NCI-H446 (cell line): ENCODE measurements at regions not wholly inside any gene's neighbourhood (a gene's known extent, or its start where the extent isn't known, plus 50 kb on each side); places are given as distances from the start of the nearest gene placed in this dataset.
"Not testable (repeated sequence)": the region's sequence is repeated elsewhere in the genome, so short reads cannot be mapped to it uniquely, and the experiment has no call there.

ENCODE experiments used
- DNase-seq, 2 experiments: peaks; one replicate each; lab custom pipeline; 2025; lab: John Stamatoyannopoulos, UW

GRCh38 chrX:80929251-80929650 is 119.6 kb upstream of the BRWD3 start:
- DNase-seq: no peak

GRCh38 chrX:80917919-80918318 is 108.2 kb upstream of the BRWD3 start:
- no peak for DNase-seq

GRCh38 chrX:80912351-80912750 is 102.7 kb upstream of the BRWD3 start:
- not testable (repeated sequence) for DNase-seq

- DNase-seq: peak in 1 of 2 experiments; percentile 3
Measured at GRCh38 chrX:80879916-80880315, 70.2 kb upstream of the BRWD3 start.

GRCh38 chrX:80879143-80879542 is 69.5 kb upstream of the BRWD3 start:
- DNase-seq: peak in 1 of 2 experiments; percentile 5

- peak in 1 of 2 experiments; percentile 32 for DNase-seq
Measured at GRCh38 chrX:80876877-80877276, 67.2 kb upstream of the BRWD3 start.
